NCI-H446 treated with DMSO at 0.1 percent for 48 hours (cell line): ENCODE measurements at regions not wholly inside any gene's neighbourhood (a gene's known extent, or its start where the extent isn't known, plus 50 kb on each side); places are given as distances from the start of the nearest gene placed in this dataset.
"Not testable (repeated sequence)": the region's sequence is repeated elsewhere in the genome, so short reads cannot be mapped to it uniquely, and the experiment has no call there.

Experiments
- DNase-seq: peaks from one replicate; lab custom pipeline; 2025; lab: John Stamatoyannopoulos, UW

- DNase-seq: no peak
Observed at GRCh38 chr15:23750179-23750578, 63.1 kb upstream of the NDN start.

- no peak for DNase-seq
Observed at GRCh38 chr15:23750776-23751175, 63.7 kb upstream of the NDN start.

GRCh38 chr15:23753248-23753647, 66.1 kb upstream of the NDN start:
- no peak for DNase-seq

- DNase-seq: no peak
Observed at GRCh38 chr15:23758891-23759290, 71.8 kb upstream of the NDN start.

- no peak for DNase-seq
Observed at GRCh38 chr15:23760024-23760423, 72.9 kb upstream of the NDN start.

GRCh38 chr15:23761386-23761785, 74.3 kb upstream of the NDN start:
- DNase-seq: no peak

GRCh38 chr15:23762026-23762425, 74.9 kb upstream of the NDN start:
- DNase-seq: no peak

GRCh38 chr15:23763021-23763420, 75.9 kb upstream of the NDN start:
- no peak for DNase-seq

- DNase-seq: peak; percentile 1
Observed at GRCh38 chr15:23764306-23764705, 77.2 kb upstream of the NDN start.

- no peak for DNase-seq
Observed at GRCh38 chr15:23764716-23765115, 77.6 kb upstream of the NDN start.

GRCh38 chr15:23766779-23767178, 79.7 kb upstream of the NDN start:
- DNase-seq: not testable (repeated sequence)

- no peak for DNase-seq
Observed at GRCh38 chr15:23773093-23773492, 86.0 kb upstream of the NDN start.

- no peak for DNase-seq
Observed at GRCh38 chr15:23787346-23788105, 100.4 kb upstream of the NDN start.

GRCh38 chr15:23793191-23793680, 106.1 kb upstream of the NDN start:
- no peak for DNase-seq

GRCh38 chr15:23797747-23798446, 110.8 kb upstream of the NDN start:
- DNase-seq: no peak

- DNase-seq: no peak
Observed at GRCh38 chr15:23801881-23802280, 114.8 kb upstream of the NDN start.

GRCh38 chr15:23802896-23803435, 115.9 kb upstream of the NDN start:
- DNase-seq: not testable (repeated sequence)

GRCh38 chr15:23806980-23807379, 119.9 kb upstream of the NDN start:
- no peak for DNase-seq

GRCh38 chr15:23823508-23823907, 136.4 kb upstream of the NDN start:
- DNase-seq: no peak

- no peak for DNase-seq
Observed at GRCh38 chr15:23828786-23829185, 141.7 kb upstream of the NDN start.

GRCh38 chr15:23835953-23836352, 148.8 kb upstream of the NDN start:
- no peak for DNase-seq

GRCh38 chr15:23839893-23840474, 152.9 kb upstream of the NDN start:
- no peak for DNase-seq

GRCh38 chr15:23846218-23846617, 159.1 kb upstream of the NDN start:
- DNase-seq: no peak
